NOMO-1 (cell line): ENCODE measurements at regions not wholly inside any gene's neighbourhood (a gene's known extent, or its start where the extent isn't known, plus 50 kb on each side); places are given as distances from the start of the nearest gene placed in this dataset.

ENCODE experiments used
- DNase-seq, 2 experiments: peaks; one replicate each; lab custom pipeline; 2025; ENCODE audit not compliant: unreplicated experiment in 2 of 2; lab: John Stamatoyannopoulos, UW

DNA sequence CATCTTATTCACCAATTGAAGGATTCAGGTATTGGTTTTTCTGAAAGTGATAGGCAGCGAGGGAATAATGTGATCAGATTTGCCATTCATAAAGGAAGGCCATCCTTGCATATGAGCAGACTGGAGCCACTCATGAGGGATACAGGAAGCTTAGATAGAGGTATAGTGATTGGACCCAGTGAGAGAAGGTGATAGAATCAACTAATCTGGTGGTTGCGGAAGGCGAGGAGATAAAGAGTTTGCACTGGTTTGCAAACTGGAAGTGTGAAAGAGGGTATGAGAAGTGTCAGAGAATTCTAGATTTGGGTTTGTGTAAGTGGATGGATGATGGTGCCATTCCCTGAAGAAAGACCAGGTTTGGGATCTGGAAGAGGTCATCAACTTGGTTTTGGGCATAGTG is 57.3 kb upstream of the RASGEF1B start:
- DNase-seq: no peak

GRCh38 chr4:81528200-81528599 is 56.5 kb upstream of the RASGEF1B start:
- no peak for DNase-seq

DNA sequence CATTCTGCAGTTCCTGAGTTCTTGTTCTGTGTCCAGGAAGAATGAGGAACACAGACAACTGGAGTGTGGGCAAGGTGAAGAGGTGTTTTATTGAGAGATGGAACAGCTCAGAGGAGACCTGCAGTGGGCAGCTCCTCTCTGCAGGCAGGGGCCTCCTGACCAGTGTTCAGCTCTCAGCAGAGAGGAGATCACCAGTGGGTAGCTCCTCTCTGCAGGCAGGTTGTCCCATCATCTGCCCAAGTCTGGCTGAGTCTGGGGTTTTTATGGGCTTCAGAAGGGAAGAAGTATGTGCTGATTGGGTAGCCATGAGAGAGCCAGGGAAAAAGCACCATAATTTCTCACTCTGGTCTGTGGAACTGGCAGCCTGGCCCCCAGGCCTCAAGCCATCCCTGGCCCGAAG is 56.0 kb upstream of the RASGEF1B start:
- DNase-seq: no peak

GRCh38 chr4:81527115-81527514 is 55.4 kb upstream of the RASGEF1B start:
- DNase-seq: no peak

DNA sequence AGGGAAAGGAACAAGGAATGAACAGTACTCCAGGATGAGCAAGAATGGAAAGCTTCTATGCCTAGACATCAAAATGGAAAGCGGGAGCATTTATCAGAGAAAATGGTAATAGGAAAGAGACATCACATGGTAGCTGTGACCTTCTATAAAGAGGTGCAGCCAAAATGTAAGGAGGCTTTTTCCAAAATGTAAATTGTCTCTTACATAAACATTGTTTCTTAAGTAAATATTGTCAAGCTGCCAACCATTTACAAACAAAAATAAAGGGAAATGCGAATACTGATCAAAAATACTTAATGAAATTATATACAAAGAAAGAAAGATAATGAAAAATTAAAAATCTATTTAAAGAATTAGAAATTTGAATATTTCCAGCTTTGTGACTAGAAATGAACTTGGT is 55.0 kb upstream of the RASGEF1B start:
- DNase-seq: no peak

DNA sequence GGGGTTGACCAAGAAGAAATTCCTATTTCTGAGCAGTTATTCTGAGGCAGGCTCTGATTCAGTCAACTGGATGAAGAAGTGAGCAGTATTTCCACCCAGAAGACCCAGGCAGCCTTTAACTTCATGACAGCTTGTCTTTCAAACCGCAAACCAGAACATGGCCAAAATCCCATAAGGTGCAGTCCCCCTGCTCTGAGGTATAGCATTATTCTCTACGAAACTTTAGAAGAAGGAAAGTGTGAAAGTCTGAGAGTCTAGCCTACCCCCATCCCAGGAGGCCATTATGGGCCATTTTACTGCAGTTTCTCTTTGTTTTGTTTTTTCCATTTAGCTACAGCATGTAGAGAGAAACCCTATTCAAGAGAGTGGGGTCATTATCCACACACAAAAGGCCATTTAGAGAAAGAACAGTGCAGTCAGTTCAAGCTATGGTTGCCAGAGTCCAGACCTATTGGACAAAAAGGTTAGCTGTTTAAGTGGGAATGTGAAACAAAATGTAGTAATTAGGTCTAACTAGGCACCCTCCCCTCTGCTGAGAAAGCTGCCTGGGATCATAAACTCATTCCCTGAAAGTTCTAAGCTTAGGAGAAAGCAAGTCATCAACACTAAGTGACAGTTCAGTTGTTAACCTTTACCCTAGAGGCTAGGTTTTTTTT is 52.1 kb upstream of the RASGEF1B start:
- DNase-seq: no peak

- no peak for DNase-seq
Measured at GRCh38 chr4:81522711-81523110, 51.0 kb upstream of the RASGEF1B start.

GRCh38 chr4:81521708-81522107 is 50.0 kb upstream of the RASGEF1B start:
- DNase-seq: no peak
